HCT116 (cell line): ENCODE measurements at regions not wholly inside any gene's neighbourhood (a gene's known extent, or its start where the extent isn't known, plus 50 kb on each side); places are given as distances from the start of the nearest gene placed in this dataset.

Experiments
- ZNF274 ChIP-seq: fragments of 200-500 bp; sonication (Bioruptor generic); IDR thresholded peaks from 2 replicates; pipeline ENCODE4 v1.6.1; 2014; ENCODE audit warnings: mild to moderate bottlenecking, low read depth, low read length, inconsistent platforms
- TF ChIP-seq, protein P1 (sequence below), 3 experiments: fragments of 200-600 bp in 1 of 3; sonication (generic) in 1 of 3; IDR thresholded peaks in 2 of 3; conservative IDR thresholded peaks in 1 of 3; 2 replicates each; pipeline ENCODE4 v1.5.1; 2012 to 2017; ENCODE audit warnings: low read depth in 2 of 3, low read length in 2 of 3, antibody characterized with exemption in 1 of 3, borderline replicate concordance in 1 of 3, control low read depth in 1 of 3, mild to moderate bottlenecking in 1 of 3, mixed read lengths in 1 of 3, mixed run types in 1 of 3, moderate library complexity in 1 of 3; ENCODE audit not compliant: insufficient read depth in 1 of 3

DNA sequence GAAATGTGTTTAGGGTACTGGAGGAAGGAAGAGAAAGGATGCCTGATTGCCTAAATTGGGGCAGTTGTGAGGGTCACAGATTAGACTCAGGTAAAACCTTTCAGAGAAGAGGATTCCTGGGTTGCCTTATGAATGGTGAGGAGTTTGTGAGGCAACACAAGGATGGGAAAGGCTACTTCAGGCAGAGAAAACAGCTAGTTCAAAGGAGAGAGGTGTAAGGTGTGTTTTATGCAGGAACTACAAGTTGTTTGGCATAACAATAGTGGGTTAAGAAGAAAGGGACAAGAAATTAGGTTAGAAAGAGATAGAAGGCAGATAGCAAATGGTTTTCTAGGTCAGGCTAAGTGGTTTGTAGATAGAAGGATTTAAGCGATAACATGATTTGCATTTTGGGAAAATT, 75.1 kb upstream of the PGRMC2 start:
- TF ChIP-seq ZNF274: no peak
- TF ChIP-seq, protein P1, sequence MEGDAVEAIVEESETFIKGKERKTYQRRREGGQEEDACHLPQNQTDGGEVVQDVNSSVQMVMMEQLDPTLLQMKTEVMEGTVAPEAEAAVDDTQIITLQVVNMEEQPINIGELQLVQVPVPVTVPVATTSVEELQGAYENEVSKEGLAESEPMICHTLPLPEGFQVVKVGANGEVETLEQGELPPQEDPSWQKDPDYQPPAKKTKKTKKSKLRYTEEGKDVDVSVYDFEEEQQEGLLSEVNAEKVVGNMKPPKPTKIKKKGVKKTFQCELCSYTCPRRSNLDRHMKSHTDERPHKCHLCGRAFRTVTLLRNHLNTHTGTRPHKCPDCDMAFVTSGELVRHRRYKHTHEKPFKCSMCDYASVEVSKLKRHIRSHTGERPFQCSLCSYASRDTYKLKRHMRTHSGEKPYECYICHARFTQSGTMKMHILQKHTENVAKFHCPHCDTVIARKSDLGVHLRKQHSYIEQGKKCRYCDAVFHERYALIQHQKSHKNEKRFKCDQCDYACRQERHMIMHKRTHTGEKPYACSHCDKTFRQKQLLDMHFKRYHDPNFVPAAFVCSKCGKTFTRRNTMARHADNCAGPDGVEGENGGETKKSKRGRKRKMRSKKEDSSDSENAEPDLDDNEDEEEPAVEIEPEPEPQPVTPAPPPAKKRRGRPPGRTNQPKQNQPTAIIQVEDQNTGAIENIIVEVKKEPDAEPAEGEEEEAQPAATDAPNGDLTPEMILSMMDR (IDR thresholded peaks at IDR 0.05 in 2 of 3, conservative IDR thresholded peaks at IDR 0.05 in 1 of 3; ENCODE audit: borderline replicate concordance in 1 of 3, insufficient read depth in 1 of 3, low read depth in 2 of 3, low read length in 2 of 3): no peak
